Suprapubic skin (tissue), 3 donors: ENCODE measurements at regions not wholly inside any gene's neighbourhood (a gene's known extent, or its start where the extent isn't known, plus 50 kb on each side); places are given as distances from the start of the nearest gene placed in this dataset.

Source experiments
- POLR2A ChIP-seq, 2 donors: fragments of 450-650 bp; IDR thresholded peaks; one replicate each; pipeline ENCODE4 v1.6.1; 2017; ENCODE audit warnings: antibody characterized with exemption in 2 of 2, mild to moderate bottlenecking in 2 of 2, moderate library complexity in 2 of 2
- TF ChIP-seq, protein P1 (sequence below), 2 donors: fragments of 200-600 bp in 1 of 2; fragments of 450-650 bp in 1 of 2; sonication (generic) in 1 of 2; IDR thresholded peaks; one replicate each; pipeline ENCODE4 v1.5.1; 2016 to 2019; ENCODE audit warnings: antibody characterized with exemption in 2 of 2, mild to moderate bottlenecking in 1 of 2, moderate library complexity in 1 of 2

DNA sequence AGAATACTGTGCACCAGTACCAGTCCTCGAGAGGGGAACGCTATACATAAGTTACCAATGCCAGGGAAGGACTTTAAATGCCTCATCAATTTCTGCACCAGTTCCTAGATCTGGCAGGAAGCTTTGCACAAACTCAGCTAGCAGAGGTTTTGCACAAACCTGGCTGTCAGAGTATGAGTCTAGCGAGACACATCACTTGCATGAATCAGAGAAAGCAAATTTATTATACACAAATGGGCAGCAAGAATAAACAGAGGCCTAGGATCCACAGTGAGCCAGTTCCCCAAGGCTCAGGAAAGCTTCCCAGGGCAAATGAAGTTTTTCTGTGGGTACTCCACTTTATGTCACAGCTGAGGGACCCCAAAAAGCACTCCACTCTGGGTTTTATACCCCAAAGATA lies 523.5 kb downstream of the CFAP47 start:
- TF ChIP-seq, protein P1, sequence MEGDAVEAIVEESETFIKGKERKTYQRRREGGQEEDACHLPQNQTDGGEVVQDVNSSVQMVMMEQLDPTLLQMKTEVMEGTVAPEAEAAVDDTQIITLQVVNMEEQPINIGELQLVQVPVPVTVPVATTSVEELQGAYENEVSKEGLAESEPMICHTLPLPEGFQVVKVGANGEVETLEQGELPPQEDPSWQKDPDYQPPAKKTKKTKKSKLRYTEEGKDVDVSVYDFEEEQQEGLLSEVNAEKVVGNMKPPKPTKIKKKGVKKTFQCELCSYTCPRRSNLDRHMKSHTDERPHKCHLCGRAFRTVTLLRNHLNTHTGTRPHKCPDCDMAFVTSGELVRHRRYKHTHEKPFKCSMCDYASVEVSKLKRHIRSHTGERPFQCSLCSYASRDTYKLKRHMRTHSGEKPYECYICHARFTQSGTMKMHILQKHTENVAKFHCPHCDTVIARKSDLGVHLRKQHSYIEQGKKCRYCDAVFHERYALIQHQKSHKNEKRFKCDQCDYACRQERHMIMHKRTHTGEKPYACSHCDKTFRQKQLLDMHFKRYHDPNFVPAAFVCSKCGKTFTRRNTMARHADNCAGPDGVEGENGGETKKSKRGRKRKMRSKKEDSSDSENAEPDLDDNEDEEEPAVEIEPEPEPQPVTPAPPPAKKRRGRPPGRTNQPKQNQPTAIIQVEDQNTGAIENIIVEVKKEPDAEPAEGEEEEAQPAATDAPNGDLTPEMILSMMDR (IDR thresholded peaks at IDR 0.05), result no peak
- no peak for TF ChIP-seq POLR2A (IDR thresholded peaks at IDR 0.05)
